Globus pallidus (tissue), 1 donor: ENCODE measurements at regions not wholly inside any gene's neighbourhood (a gene's known extent, or its start where the extent isn't known, plus 50 kb on each side); places are given as distances from the start of the nearest gene placed in this dataset.
A peak's percentile ranks its signal among the peaks of the same experiment; 100 is the strongest.
"Not testable (repeated sequence)": the region's sequence is repeated elsewhere in the genome, so short reads cannot be mapped to it uniquely, and the experiment has no call there.

Experiments
- DNase-seq: peaks from one replicate; pipeline ENCODE4 v3.0.0-alpha.2; 2015; ENCODE audit warnings: low spot score

DNA sequence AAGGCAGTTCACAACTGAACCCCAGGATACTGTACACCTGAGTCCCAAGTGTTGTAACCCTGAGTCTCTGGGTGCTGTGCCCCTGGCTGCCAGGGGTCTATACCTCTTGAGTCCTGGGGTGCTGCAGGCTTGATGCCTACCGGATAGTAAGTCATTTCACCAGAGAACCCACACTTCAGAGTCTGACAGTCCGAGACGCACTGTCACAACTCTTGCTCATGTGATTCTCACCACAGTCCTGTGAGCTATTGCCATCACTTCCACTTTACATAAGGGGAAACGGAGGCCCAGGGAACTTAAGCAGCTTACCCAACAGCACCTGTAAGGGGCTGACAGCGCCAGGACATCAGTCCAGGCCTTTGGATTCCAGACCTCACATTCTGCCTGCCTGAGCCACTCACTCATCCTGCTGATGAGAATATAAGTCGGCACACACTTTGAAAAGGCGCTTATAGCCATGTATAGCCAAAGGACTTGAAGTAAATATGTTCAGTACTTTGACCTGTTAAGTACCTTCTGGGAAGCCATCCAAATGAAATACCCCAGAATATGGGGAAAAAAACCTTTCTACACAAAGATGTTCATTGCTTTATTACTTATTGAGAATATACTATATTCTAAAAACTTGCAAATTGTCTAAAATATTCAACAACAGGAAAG is 180.7 kb upstream of the ID2 start:
- DNase-seq = no peak

DNA sequence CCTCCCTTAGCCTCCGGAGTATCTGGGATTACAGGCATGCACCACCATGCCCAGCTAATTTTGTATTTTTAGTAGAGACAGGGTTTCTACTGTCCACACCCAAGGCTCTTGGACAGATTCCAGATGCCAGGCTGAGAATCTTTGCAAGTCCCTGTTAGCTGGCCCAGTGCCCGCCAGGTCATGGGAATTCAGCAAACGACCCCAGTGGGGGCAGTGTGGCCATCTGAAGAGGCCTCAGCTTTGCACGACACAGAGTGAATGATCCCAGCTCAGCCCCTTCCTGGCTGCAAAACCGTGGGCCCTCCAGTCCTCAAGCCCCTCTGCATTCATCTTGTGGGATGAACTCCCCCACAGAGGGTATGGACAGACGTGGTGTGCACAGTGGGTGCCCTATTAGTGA is 179.5 kb upstream of the ID2 start:
- DNase-seq = no peak

DNA sequence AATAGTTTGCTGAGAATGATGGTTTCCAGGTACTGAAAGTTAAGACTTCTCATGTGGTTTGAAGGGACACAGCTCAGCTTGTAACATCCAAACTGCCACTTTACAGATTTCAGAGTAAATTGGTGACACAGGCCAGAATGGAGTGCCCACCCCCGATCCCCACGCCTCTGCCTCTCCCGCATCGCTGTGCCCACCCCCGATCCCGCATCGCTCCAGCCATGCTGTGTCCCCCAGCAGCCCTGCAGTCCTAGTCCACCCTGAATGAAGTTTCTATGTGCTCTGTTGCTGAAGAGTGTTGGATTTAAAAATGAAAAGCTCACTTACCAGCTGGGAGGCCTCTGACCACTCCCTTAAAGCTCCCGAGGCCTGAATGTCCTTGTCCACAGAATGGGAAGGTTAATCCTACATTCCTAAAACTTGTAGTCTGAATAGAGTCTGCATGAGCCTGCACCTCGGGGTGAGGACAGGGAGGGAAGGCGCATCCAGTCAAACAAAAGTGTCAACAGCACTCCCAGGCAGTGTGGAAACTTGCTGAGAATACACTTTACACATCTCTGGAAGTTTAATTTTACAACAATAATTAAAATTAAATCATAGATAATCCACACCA is 176.4 kb upstream of the ID2 start:
- no peak for DNase-seq

DNA sequence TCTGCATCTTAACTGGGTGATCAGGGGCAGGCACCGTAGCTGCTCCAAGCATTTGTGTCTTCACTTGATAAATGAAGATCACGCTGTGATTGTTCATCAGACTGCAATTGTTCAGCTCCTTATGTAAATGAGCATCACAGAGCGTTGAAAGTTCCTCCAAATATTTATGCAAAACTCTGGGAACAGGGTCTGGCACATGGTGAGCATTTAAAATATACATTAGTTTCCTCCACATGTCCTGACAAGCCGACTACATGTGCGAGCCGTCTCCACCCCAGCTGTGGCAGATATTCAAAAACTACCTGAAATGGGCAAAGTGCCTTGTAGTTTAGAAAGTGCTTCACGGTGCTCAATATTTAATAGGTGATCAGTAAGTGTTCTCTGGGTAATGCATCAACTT is 175.1 kb upstream of the ID2 start:
- DNase-seq = no peak

DNA sequence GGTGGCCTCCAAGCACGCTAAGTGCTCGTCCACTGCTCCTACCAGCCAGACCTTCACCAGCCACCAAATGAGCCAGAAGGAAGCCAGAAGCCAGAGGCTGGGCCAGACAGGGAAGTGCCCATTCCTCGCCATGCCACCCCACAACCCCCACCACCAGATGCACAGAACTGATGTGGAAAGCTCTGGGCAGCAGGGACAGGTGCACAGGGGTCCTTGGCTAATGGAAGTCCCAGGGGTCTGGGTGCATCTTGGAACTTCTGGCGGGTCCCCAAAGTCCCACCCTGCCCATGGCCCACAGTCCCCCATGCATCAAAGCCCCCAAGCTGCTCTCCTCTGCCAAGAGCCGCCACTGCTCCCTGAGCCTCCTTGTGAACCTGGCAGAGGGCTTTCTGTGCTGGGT is 173.1 kb upstream of the ID2 start:
- no peak for DNase-seq

DNA sequence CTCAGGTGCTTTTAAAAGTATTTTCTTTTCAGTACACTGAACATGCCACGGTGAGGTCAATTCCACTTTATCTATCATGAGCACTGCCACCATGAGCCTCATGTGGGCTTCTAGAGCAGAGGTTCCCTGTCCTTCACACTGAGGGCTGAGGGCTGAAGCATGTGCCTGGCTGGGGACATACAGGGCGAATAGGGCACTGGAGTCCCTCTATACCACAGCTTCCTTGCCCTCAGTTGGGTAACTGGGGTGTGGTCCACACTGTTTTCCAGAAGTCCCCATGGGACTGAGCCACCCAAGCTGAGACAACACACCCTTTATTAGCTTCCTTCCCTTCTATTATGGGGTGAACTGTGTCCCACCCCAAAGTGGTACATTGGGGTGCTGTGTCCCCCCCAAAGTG is 172.2 kb upstream of the ID2 start:
- DNase-seq = no peak

DNA sequence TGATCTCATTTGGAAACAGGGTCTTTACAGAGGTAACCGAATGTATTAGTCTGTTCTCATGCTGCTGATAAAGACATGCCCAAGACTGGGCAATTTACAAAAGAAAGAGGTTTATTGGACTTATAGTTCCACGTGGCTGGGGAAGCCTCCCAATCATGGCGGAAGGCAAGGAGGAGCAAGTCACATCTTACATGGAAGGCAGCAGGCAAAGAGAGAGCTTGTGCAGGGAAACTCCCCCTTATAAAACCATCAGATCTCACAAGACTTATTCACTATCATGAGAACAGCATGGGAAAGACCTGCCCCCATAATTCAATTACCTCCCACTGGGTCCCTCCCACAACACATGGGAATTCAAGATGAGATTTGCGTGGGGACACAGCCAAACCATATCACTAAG is 171.8 kb upstream of the ID2 start:
- DNase-seq = not testable (repeated sequence)

DNA sequence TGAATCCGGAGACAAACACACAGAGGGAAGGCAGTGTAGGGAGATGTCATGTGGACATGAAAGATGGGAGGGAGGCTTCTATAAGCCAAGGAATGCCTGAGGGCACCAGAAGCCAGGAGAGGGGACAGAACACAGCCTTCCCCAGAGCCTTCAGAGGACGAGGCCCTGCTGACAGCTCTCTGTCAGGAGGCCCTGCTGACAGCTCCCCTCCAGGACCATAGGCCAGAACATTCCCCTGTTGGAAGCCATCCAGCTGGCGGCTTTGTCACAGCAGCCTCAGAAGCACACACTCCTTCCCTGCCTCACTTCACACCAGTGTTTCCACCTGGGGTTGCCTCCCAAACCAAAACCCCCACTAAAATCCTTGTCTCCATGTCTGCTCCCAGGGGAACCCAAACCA is 171.3 kb upstream of the ID2 start:
- DNase-seq = no peak

DNA sequence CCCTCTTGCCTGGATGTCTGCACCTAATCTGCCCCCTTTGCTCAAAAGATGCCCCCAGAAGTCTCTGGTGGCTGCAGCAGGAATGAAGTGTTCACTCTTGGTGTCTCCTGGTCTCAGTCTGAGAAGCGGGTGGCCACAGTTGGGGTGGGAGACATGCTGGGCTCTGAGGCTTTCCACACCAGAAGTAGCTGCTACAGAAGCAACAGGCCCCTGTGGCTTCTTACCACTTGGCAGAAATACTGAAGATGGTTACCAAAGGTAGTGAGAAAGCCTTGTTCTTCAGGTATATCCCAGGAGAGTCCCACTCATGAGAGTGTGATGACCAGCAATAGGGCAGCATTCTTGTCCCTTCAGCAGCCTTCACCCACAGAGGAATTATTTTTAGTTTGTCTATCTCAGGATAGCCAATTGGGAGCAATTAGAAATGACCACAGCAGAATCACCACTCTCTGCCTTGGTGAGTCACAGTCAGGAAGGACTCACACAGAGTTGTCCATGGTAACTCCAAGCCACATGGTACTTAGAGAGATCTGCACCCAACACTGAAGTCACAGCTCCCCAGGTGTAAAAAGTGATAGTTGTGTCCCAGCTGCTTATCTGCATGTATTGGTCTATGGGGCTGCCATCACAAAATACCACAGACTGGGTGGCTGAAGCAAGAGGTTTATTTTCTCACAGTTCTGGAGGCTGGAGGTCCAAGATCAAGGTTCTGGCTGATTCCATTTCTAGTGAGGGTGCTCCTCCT is 169.8 kb upstream of the ID2 start:
- no peak for DNase-seq

DNA sequence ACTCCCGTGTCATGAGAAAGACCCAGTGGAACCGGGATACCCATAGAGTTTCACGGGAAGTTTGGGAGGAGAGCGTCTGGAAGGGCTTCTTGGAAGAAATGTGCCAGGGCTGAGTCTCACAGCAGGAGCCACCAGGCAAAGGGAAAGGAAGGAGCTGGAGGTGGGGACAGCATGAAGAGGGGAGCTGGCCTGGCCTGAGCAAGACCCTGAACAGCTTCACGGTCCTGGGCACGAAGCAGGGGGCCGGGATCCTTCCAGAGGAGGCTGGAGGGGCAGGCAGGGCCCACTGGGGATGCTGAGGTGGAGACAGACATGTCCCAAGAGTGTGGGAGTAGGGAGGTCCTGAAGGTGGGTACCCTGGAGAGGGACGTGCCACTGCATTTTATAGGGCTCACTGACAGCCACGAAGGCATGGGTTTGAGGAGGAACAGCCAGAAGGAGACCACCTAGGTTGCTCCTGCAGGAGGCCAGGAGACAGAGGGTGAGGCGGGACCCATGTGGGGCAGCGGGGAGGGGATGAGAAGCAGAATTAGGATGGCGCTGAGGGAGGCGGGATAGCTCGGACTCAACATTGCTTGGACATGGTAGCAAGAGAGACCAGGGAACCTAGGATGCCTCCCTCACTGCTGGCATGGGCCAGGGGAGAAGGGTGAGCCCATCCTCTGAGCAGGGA is 168.1 kb upstream of the ID2 start:
- DNase-seq = no peak

DNA sequence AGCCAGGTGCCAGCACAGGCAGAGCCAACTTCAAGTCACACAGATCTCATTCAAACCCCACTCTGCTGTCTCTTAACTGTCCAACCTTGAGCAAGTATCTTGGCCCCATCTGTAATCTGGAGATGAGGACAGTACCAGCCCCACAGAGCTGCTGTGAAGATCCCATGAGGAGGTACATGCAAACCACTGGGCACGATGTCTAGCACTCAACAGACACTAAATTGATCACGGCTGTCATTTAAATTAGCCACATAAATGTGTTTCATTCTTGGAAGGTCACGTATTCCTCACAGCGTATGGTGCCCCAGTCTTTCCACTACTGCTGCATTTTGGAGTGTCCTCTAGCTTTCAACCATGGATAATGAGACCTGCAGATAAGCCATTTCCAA is 167.6 kb upstream of the ID2 start:
- DNase-seq = no peak

DNA sequence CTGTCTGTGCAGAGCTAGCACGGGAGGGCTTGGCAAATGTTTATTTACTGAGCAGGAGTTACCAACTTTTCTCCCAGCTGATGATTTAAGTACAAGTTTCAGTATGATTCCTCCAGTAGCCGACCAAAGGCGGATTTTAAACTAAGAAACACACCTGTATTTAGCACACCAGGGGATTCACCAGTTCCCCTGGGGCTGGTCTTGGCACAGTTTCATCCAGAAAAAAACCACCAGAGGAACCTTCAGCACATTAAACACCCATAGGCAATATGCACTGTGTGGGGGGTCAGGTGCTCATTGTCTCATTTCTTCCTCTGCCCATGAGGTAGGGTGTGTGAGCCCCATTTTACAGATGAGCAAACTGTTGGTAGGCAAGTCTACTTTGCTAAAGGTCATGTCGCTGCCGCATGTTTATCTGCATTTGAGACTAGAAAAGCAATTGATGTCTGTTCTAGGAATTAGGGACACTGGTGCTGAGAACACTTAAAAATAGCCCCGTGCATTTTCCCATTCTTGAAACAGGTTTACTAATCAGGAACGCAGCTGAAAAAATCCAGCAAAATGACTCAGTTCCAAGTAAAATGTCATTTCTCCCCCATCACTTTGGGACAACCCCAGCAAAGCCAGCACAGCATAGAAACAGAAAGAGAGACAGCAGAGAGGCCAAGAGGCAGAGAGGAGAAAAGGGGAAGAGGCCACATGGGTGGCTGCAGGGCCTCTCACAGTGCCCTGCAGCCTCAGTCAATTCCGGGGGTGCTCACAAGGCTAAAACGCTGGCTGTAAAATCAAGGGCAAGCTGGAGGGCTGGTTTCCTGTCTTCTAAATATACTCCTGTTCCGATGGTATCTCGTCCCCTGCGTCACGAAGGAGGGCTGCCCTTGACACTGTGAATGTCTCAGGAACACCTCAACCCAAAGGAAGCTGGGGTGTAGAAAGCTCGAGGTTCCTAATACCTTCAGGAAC is 166.8 kb upstream of the ID2 start:
- DNase-seq = peak; percentile 58

DNA sequence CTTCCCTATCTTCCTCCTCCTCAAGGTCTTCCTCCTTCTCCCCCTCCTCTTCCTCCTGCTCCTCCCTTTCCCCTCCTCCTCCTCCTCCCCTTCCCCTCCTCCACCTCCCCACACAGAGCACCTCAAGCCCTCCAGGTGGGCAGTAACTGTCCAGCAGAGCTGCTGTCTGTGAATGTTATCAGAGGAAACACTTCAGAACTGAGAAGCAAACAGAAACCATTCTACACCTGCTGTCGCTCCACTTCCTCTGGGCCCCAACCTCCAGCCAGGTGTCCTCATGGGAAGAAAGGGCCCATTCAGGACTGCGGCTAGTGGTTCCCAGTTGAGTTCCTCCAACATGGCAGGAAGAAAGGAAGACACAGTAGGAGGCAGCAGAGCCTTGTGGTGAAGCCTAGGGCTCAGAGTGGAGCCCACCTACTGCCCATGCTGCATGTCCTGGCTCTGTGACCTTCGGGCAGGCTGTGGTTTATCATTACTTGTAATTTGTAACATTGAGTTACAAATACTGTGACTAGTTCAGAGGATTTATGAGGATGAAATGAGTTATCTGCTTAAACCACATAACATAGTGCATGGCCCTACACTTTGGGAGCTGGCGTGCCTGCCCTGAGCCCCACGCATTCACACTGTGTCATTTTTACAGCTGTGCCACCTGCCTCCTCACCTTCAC is 165.9 kb upstream of the ID2 start:
- DNase-seq = no peak

DNA sequence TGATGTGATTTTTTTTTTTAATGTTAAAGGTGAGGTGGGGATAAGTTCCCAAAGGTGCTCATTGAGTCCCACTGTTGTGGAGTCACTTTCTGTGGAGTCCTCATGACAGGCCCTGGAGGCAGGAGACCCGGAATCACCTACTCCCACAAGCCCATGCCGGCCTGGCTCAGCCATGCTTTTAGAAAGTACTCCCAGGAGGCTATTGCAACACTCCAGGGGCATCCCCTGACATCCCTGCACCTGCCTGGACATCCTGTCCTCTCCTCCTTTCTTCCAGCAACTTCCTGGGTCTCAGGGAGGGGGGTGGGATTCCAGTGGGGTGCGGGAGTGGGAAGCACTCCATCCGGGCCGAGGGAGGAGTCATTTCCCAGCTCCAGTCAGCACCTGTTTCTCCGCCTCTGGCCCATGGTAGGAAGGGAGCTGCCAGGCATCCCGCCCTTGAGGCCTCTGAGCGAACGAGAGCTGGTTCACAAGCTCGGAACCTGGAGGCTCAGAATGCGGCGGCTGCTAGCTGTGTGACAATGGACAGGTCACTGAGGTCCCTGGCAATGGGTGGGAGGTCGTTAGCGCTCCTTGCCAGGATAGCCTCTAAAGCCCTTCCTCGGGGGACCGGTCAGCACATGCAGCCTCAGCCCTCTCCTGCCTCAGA is 163.9 kb upstream of the ID2 start:
- DNase-seq = no peak

DNA sequence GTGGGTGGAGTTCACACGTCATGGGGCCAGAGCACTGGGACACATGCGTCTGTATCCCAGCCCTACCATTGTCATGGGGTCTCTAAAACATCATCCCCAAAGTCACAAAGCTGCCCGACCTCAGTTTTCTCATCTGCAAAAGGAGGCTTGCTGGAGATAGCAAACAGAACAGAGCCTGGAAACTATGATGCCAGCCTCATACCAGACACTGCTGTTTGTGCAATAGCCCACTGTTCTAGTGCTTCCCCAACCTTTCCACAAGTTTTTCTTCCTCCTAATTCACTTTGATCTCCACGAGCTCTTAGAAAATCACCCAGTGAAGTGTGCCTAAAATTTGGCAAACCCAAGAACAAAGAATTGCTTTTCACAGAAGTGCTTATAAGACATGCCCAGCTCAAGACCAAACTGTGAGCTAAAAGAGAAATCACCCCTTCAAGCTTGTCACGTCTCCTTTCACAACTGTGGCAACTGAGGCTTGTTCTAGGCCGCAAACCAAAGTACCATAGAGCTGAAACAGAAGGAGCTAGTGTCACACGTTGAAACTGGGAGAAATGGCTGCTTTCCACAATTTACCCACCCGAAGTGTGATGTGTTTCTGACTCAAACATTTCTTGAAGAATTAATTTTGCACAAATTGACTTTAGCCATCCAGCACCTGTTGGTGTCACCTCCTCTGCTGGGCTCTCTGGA is 162.7 kb upstream of the ID2 start:
- no peak for DNase-seq

DNA sequence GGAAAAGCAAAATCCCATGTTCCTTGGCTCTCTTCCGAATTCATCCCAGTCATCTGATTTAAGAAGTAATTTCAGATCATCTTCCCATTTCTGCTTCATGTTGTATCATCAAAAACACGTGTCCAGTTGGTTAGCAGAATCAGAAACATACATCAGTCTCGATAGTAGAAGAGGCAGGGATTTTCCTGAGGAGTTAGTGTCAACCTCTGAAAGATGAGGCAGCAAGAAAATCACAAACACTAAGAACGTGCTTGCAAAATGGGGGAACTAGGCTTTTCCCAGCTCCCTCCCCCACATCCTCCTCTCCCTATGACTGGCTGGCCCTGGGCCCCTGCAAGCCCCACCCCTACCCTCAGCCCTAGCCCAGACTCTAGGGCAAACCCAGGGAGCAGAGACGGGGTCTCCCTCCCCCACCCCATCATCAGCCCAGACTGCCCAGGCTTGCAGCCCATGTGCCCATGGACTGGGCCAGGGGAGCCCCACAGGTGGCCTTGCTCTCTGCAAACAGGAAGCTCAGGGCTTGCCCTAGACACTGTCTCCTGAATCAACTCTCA is 161.0 kb upstream of the ID2 start:
- DNase-seq = no peak

DNA sequence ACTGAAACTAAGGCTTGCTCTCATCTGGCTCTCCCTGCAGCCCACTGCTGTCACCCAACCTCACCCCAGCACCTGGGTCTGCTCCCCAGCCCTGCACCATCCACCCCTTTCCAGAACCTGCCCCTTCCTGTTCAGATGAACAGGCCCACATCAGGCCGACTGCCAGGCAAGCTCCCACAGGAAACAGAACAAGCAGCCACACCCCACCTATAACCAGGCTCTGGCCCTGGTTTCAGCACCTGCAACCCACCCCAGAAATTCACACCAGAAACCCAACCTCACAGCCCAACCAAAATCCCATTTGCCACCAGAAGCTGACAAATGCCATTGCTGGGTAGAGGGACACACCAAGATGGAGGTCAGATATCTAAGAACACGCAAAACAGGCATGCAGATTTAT is 159.2 kb upstream of the ID2 start:
- DNase-seq = no peak

DNA sequence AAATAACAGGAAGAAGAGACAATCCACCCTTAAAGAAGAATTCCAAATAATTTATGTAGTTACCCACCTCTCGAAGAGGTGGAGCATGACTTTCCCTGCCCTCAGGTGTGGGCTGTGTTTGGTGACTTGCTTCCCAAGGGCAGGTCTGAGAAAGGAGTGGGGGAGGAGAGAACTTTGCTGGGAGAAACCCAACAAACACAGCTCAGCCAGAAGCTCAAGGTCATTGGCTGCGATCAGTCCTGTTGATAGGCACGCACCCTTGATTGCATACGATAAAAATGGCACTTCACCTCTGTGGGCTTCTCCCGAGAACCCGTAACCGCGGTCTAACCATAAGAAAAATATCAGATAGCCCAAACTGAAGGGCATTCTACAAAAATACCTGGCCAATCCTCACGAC is 157.5 kb upstream of the ID2 start:
- no peak for DNase-seq

DNA sequence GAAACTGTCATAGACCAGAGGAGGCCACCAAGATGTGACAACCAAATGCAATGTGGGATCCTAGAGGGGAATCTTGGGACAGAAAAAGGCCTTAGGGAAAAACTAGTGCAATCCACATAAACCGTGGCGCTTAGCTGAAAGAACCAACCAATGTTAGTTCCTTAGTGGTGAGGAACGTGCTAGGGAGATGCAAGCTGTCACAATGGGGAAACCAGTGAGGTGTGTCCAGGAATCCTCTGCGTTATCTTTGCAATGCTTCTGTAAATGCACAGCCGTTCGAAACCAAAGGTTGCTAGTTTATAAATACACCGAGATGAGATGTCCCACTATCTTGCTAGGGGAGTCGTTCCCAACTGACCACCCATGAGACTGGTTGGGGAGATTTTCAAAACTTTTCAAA is 157.0 kb upstream of the ID2 start:
- no peak for DNase-seq

DNA sequence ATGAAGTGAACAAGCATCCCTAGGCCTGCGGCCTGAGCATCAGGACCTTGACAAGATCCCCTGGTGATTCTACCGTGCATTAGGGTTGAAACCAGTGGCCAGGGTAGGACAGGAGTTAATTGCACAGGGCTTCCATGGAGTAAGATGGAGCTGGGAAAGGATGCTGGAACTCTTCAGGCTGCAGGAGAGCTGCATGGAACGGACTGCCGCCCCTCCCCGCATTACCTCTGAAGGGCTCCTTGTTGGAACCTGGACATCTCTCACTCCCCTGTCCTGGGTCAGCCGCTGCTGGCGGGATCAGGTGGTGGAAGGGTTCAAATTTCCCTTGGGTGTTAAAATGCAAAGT is 156.6 kb upstream of the ID2 start:
- no peak for DNase-seq
